Muscle layer of duodenum (tissue), 2 donors: ENCODE measurements at regions not wholly inside any gene's neighbourhood (a gene's known extent, or its start where the extent isn't known, plus 50 kb on each side); places are given as distances from the start of the nearest gene placed in this dataset.

Experiments
- H3K27ac ChIP-seq: one replicate; pipeline ENCODE4 v1.7.0; 2013; ENCODE audit warnings: mild to moderate bottlenecking, low read length
- H3K27me3 ChIP-seq: one replicate; pipeline ENCODE4 v1.7.0; 2013; ENCODE audit warnings: low read depth, mild to moderate bottlenecking, control low read depth, low read length
- H3K36me3 ChIP-seq, 2 donors: one replicate each; pipeline ENCODE4 v1.7.0; 2013; ENCODE audit warnings: low read length in 2 of 2, control low read depth in 1 of 2, mild to moderate bottlenecking in 1 of 2; ENCODE audit not compliant: insufficient read depth in 2 of 2, control insufficient read depth in 1 of 2
- H3K4me1 ChIP-seq, 2 donors: one replicate each; pipeline ENCODE4 v1.7.0; 2013; ENCODE audit warnings: low read length in 2 of 2, mild to moderate bottlenecking in 2 of 2, control low read depth in 1 of 2, moderate library complexity in 1 of 2; ENCODE audit not compliant: insufficient read depth in 2 of 2, control insufficient read depth in 1 of 2
- H3K4me3 ChIP-seq, 2 donors: one replicate each; pipeline ENCODE4 v1.7.0; 2013; ENCODE audit warnings: low read length in 2 of 2, low read depth in 1 of 2, mild to moderate bottlenecking in 1 of 2
- H3K9me3 ChIP-seq, 2 donors: one replicate each; pipeline ENCODE4 v1.7.0; 2013; ENCODE audit warnings: low read length in 2 of 2, control low read depth in 1 of 2, mild to moderate bottlenecking in 1 of 2; ENCODE audit not compliant: control insufficient read depth in 1 of 2
- donor health status: healthy.

DNA sequence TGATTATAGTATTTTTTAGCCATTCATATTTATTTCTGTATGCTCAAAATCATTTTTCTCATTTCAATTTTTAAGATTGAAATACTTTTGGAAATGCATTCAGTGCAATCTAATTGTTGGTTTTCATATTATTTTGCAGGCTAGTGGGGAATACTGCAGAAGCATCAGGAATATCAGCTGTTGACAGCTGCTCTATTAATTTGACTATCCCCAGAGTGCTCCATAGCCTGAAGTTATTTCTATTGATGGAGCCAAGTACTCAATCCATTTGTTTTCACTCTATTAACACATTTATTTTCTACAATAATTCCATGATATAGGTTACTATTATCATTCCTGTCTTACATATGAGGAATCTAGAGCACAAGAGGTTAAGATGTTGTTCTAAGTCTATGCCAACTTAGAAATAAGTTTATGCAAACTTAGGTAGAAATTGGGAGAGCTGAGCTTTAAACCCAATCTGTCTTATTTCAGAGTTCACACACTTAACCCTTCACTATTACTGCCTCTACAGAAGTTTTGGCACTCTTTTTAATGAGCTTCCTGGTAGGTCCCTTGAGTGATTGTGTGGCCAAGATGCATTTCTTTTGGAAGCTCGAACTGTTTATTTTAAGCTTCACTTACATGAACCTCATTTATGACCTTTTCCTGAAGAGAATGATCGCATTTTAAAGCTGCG is 65.6 kb upstream of the PCDH18 start:
- no peak overlapping the region for H3K27ac ChIP-seq
- H3K9me3 ChIP-seq = no peaks in the 10 kb centered on the region
- H3K4me1 ChIP-seq = peaks cover 0 to 6% of the 10 kb centered on the region in 2 donors
- no peak overlapping the region for H3K4me3 ChIP-seq
- H3K36me3 ChIP-seq = no peaks in the 10 kb centered on the region
- H3K27me3 ChIP-seq = no peaks in the 10 kb centered on the region

DNA sequence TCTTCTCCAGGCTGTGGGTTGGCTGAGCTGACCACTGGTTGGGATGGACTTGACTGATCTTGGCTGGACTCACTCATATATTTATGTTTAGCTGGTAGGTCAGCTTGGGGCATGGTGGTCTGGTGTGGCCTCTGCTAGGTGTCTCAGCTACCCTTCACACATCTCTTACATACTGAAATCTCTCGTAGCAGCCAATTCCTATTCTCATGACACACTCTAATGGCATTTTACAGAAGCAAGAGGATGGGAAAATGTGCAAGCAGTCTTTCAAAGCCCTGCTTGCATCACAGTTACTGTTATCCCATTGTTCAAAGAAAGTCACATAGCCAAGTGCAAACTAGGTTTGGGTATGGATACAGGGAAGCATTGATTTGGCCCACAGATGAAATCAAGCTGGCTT is 55.5 kb upstream of the PCDH18 start:
- H3K4me1 ChIP-seq = no peaks in the 10 kb centered on the region
- H3K27me3 ChIP-seq = no peaks in the 10 kb centered on the region
- no peak overlapping the region for H3K27ac ChIP-seq
- H3K4me3 ChIP-seq = no peak overlapping the region
- H3K9me3 ChIP-seq = no peaks in the 10 kb centered on the region
- H3K36me3 ChIP-seq = no peaks in the 10 kb centered on the region

DNA sequence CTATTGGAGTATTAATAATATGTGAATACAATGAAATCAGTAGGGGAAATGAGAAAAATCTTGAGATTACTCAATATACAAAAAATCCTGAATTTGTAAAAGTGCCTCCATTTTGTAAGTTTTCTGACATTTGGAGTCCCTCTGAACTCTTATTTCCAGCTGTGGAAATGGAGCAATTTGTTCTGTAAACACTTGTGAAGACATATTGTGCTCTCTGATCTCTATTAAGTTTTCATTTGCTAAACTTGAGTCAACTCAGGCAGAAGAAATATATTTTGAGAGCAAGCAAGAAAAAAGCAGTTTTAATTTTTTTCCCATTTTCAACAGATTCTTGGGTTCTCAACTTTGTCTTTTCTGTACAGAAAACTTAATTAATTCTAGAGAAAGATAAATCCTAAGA is 51.4 kb upstream of the PCDH18 start:
- H3K27me3 ChIP-seq = no peaks in the 10 kb centered on the region

More for the DNA sequence above, 51.4 kb upstream of the PCDH18 start:
- H3K27ac ChIP-seq = no peak overlapping the region
- no peak overlapping the region for H3K4me3 ChIP-seq
- H3K9me3 ChIP-seq = no peaks in the 10 kb centered on the region
- no peaks in the 10 kb centered on the region for H3K4me1 ChIP-seq
- H3K36me3 ChIP-seq = no peaks in the 10 kb centered on the region
